Ishikawa (cell line): ENCODE measurements at regions not wholly inside any gene's neighbourhood (a gene's known extent, or its start where the extent isn't known, plus 50 kb on each side); places are given as distances from the start of the nearest gene placed in this dataset.

Experiments
- CEBPB ChIP-seq: IDR thresholded peaks from 2 replicates; pipeline ENCODE4 v1.6.1; 2012
- EGR1 ChIP-seq: IDR thresholded peaks from 2 replicates; pipeline ENCODE4 v1.6.1; 2012
- EP300 ChIP-seq: IDR thresholded peaks from 2 replicates; pipeline ENCODE4 v1.6.1; 2012; ENCODE audit warnings: borderline replicate concordance
- FOXM1 ChIP-seq: IDR thresholded peaks from 2 replicates; pipeline ENCODE4 v1.6.1; 2012; ENCODE audit warnings: low read depth, borderline replicate concordance
- RAD21 ChIP-seq: IDR thresholded peaks from 2 replicates; pipeline ENCODE4 v1.6.1; 2012; ENCODE audit warnings: low read depth
- TAF1 ChIP-seq: IDR thresholded peaks from 2 replicates; pipeline ENCODE4 v1.6.1; 2012; ENCODE audit warnings: low read depth, mild to moderate bottlenecking
- YY1 ChIP-seq: IDR thresholded peaks from 2 replicates; pipeline ENCODE4 v1.6.1; 2012; ENCODE audit warnings: low read depth
- TF ChIP-seq, protein P1 (sequence below): IDR thresholded peaks from 2 replicates; pipeline ENCODE4 v1.6.1; 2012; ENCODE audit warnings: low read depth, mild to moderate bottlenecking

DNA sequence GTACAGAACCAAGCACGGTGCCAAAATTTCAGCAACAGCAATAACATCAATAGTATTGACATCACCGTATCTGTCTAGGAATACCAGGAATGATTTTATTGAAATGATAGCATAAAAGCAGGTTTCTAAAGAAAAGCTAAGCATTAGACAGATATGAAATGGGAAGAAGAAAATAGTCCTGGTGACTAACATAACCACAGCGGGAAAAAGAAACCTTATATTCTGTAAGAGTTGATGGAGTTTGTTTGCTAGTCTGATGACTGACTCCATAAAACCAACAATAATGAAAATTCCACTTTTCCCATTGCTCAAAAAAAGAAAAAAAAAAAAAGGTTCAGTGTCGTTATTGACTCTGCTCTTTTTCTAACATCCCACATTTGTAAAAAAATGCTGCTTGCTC, 668.3 kb downstream of the IPMK start:
- TF ChIP-seq FOXM1 (no peak), CEBPB (no peak), EP300 (no peak), EGR1 (no peak), YY1 (no peak), RAD21 (no peak), TAF1 (no peak)
- TF ChIP-seq, protein P1, sequence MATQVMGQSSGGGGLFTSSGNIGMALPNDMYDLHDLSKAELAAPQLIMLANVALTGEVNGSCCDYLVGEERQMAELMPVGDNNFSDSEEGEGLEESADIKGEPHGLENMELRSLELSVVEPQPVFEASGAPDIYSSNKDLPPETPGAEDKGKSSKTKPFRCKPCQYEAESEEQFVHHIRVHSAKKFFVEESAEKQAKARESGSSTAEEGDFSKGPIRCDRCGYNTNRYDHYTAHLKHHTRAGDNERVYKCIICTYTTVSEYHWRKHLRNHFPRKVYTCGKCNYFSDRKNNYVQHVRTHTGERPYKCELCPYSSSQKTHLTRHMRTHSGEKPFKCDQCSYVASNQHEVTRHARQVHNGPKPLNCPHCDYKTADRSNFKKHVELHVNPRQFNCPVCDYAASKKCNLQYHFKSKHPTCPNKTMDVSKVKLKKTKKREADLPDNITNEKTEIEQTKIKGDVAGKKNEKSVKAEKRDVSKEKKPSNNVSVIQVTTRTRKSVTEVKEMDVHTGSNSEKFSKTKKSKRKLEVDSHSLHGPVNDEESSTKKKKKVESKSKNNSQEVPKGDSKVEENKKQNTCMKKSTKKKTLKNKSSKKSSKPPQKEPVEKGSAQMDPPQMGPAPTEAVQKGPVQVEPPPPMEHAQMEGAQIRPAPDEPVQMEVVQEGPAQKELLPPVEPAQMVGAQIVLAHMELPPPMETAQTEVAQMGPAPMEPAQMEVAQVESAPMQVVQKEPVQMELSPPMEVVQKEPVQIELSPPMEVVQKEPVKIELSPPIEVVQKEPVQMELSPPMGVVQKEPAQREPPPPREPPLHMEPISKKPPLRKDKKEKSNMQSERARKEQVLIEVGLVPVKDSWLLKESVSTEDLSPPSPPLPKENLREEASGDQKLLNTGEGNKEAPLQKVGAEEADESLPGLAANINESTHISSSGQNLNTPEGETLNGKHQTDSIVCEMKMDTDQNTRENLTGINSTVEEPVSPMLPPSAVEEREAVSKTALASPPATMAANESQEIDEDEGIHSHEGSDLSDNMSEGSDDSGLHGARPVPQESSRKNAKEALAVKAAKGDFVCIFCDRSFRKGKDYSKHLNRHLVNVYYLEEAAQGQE = no peak
